HK-2 (cell line): ENCODE measurements at regions not wholly inside any gene's neighbourhood (a gene's known extent, or its start where the extent isn't known, plus 50 kb on each side); places are given as distances from the start of the nearest gene placed in this dataset.

ENCODE experiments used
- DNase-seq: peaks from one replicate; pipeline ENCODE4 v3.0.0-alpha.2; 2018; ENCODE audit not compliant: unreplicated experiment

DNA sequence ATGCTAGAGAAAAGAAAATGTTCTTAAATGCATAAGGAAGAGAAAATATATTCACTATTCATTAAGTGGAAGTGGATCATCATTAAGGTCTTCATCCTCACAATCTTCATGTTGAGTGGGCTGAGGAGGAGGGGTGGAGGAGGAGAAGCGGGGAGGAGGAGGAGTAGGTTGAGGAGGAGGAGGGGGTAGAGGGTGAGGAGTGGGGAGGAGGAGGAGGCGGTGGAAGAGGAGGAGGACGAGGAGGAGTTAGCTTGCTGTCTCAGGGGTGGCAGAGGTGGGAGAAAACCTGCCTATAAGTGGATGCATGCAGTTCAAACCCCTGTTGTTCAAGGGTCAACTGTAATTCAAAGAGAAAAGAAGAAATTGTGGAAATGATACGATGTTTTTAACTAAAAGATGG, 71.6 kb downstream of the MYEOV start:
- DNase-seq: no peak

- DNase-seq: no peak
Measured at GRCh38 chr11:69366591-69366990, 72.6 kb downstream of the MYEOV start.

DNA sequence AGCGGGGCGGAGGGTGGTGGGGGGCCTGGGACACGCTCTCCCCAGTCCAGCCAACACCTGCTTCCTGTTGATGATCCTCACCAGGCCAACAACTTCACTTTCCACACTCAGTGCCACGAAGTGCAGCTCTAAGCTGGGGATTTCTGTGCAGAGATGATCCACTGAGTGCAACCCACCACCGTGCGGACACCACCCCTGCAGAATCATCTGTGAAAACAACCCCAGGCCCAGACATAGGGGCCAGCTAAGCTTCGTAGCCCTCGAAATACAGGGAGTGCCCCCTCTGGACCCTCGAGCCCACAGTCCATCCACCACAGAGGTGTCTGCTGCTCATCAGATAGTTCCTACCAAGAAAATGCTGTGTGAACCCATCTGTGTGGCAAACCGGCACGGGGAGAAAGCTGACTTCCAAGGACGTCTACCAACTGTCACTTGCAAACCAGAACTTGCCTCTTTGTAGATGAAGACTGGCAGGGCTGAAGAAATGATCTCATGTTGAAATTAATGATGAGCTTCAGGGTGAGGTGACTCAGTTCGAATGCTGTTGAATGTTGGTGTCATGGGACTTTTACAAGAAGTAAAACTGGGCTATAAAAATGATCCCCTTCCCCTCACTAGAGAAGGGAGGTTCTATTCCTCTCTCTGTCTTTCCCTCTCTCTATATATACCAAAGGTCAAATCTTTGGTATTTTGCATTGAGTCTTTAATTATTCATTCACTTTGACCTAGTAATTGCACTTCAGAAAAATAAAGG, 73.4 kb downstream of the MYEOV start:
- no peak for DNase-seq

GRCh38 chr11:69368119-69368880, 74.3 kb downstream of the MYEOV start:
- no peak for DNase-seq

GRCh38 chr11:69369210-69369825, 75.4 kb downstream of the MYEOV start:
- no peak for DNase-seq

DNA sequence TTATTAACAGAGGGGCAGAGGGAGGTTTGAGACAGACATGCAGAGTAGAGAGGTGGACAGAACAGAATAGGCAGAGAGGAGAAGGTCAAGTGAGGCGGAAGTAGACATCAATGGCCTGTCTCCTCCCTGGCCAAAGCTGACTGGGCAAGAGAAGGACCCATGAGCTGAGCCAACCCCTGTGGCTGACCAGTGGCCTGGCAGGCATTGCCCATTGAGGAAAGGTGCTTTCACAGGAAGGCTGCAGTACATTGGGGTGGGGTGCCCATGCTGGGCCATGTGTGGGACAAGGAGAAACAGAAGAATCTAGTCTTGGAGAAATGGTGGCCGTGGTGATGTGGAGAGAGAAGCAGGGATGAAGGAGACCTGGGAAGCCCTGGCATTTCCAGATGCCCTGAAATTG, 76.0 kb downstream of the MYEOV start:
- DNase-seq: no peak

- DNase-seq: no peak
Measured at GRCh38 chr11:69370984-69371709, 77.2 kb downstream of the MYEOV start.

DNA sequence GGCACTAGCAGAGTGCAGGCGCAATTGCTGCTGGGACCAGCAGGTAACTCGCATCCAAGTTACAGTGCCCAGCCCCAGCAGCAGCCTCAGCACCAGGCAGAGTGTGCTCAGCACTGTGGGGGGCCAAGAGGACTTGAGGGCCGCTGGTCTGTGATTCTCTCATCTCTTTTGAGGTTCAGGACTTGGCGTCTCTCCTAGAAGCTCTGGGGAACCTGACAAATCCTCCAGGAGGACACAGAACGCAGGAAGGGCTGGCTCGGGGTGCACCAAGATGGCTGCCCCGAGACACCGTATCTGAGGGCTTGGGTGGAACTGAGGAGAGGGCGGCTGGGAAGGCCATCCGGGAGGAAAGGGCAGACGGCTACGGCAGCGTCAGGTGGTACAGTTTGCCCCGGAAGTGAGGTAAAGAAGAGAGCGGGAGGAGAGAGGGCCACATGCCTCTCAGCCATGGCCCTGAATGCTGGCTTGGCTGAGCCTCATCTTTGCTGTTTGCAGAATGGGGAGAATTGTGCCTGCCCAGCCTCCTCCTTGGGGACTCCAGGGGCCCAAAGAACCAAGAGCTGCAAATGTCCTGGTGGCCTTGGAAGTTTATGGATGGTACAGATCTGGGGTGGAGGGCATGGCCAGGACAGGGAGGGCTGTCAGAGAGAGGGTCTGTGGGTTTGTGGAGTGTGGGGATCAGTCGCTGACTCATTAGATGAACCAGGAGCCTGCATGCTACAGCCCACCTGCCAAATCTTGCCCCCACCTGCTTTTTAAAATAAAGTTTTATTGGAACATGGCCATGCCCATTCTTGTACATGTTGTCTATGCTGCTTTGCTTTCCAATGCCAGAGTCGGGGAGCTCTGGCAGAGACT, 78.0 kb downstream of the MYEOV start:
- DNase-seq: no peak

DNA sequence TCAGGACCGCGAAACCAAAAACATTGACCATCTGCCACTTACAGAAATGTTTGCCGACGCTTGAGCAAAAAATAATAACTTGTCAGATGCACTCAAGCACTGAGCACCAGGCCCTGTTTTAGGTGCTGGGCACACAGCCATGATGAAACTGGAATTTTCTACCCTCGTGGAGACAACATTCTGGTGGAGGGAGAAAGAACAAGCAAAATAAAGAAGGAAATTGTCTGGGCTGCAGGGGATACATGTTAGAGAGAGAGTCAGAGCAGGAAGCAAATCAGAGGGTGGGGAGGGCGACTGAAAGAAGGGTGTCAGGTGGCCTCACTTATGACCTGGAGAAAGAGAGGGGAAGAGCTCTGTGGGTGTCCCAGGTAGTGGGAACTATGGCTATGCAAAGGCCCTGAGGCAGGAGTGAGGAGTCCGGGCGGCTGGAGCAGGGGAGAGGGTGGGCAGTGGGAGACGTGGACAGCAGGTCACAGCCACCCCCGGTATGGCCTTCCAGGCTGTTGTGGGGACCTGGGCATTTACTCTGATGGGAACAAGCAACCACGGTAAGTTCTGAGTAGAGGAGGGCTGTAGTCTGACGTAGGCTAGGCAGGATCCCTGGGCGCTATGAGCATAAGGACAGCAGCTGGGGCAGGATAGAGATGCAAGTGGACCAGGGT, 78.8 kb downstream of the MYEOV start:
- DNase-seq: no peak

GRCh38 chr11:69373251-69373635, 79.3 kb downstream of the MYEOV start:
- no peak for DNase-seq

DNA sequence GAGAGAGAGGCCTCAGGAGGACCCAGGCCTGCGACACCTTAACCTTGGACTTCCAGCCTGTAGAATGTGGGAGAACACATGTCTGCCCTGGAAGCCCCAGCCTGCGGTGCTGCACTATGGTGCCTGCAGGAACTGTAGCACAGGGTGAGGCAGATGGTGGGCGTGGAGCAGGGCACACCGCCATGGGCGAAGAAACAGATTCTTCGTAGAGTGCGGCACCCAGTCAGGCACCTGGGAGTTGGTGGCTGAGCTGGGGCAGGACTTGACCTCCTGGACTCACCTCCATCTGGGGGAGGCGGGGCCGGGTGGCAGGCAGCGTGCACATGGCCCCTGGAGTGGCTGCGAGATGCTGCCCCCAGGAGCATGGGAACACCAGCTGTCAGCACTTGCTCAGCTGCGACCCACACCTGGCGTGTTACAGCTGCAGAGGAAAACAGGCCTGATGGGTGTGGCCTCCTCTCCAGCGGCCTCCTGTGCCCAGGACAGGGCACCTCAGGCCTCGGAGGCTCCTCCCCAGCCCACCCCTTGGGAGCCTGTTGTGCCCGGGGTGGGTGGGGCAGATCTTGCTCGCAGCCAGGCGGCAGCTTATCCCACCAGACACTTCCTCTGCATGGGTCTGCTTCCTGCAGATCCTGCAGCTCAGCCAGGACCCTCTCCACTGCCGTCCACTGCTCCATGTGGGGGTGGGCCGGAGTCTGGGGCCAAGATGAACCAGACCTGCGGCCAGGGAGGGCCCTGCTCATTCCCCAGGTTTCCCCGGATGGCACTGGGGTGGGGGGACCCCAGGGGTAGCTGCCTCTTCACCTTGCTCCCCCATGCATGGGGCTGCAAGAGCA, 80.4 kb downstream of the MYEOV start:
- no peak for DNase-seq

DNA sequence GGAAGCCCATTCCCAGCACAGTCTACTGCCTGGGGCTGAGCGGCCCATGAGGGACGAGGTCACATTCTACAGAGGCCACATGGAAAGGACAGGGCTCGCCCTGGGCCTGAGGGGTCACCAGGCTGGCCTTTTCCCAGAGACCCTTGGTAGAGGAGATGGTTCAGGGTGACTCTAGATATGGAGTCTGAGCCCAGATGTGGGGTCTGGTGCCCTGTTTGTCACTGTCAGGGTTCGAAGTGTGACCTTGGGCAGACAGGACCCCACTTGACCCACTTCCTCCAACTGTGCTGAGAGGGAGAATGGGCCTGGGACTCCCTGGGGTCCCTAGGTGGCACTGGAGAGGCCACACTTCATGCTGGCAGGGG, 81.0 kb downstream of the MYEOV start:
- no peak for DNase-seq

DNA sequence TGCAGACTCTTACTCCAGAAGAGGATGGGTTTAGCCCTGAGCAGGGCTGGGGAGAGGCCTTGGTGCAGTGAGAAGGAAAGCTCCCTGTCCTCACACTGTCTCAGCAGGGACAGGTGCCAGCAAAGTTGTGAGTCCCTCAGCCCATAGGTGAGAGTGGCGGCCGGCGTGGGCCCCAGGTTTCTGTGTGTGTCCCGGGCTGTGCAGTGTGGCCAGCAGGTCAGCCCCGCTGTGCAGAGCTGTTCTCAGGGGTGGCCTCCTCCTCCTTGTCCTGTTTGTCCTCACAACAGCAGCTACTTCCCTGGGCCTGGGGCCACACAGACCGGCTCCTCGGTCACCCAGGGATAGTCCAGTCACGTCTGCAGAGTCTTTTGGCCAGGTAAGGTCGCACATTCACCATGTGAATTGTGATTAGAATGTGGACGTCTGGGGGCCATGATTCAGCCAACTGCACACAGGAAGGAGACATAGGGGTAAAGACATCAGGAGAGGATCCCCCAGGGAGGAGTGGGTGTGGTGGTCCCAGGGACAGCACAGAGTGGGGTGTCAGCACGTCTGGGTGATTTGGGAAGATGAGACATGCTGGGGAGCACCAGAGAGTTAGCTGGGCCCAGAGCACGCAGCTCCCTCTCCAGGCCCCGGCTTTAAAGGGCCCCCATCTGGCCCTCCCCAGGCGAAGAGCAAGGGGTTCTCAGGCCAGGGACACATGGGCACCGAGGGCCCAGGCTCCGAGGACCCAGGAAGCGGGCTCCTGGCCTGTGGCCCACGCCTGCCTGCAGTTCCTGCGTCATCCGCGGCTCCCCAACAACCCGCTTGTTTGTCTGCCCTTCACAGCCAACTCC, 81.6 kb downstream of the MYEOV start:
- DNase-seq: no peak

GRCh38 chr11:69376155-69377028, 82.4 kb downstream of the MYEOV start:
- no peak for DNase-seq

GRCh38 chr11:69377029-69377952, 83.3 kb downstream of the MYEOV start:
- DNase-seq: no peak

- no peak for DNase-seq
Measured at GRCh38 chr11:69377953-69378302, 84.0 kb downstream of the MYEOV start.
